Activated CD4-positive, alpha-beta memory T cell treated with anti-CD3 and anti-CD28 coated beads for 36 hours (primary cell): ENCODE measurements at regions not wholly inside any gene's neighbourhood (a gene's known extent, or its start where the extent isn't known, plus 50 kb on each side); places are given as distances from the start of the nearest gene placed in this dataset. TPM values are rescaled to one million over a fixed set of nuclear protein-coding genes. Genes with fewer than 3 reads are reported as not detected.

Experiments used
- CTCF ChIA-PET: fragments of 350-600 bp; sonication (Branson Sonifier 250); formaldehyde crosslinking; loops from one replicate; lab custom pipeline; 2021; ENCODE audit warnings: antibody characterized with exemption, inconsistent platforms; lab: Charles Lee
- POLR2A ChIA-PET: fragments of 350-600 bp; sonication (Branson Sonifier 250); formaldehyde crosslinking; loops from one replicate; lab custom pipeline; 2021; ENCODE audit warnings: antibody characterized with exemption; lab: Charles Lee
- DNase-seq: peaks from one replicate; pipeline ENCODE4 v3.0.0-alpha.2; 2020
- H3K27ac Mint-ChIP-seq: one replicate; pipeline ENCODE4 v1.8.0; 2021; ENCODE audit warnings: mixed read lengths
- H3K27me3 Mint-ChIP-seq: one replicate; pipeline ENCODE4 v1.8.0; 2021; ENCODE audit warnings: mixed read lengths
- H3K36me3 Mint-ChIP-seq: one replicate; pipeline ENCODE4 v1.8.0; 2021; ENCODE audit warnings: mixed read lengths
- H3K4me1 Mint-ChIP-seq: one replicate; pipeline ENCODE4 v1.8.0; 2021; ENCODE audit warnings: low read depth, mixed read lengths
- H3K4me3 Mint-ChIP-seq: one replicate; pipeline ENCODE4 v1.8.0; 2021; ENCODE audit warnings: mild to moderate bottlenecking, mixed read lengths
- H3K9me3 Mint-ChIP-seq: one replicate; pipeline ENCODE4 v1.8.0; 2021; ENCODE audit warnings: mixed read lengths
- intact Hi-C: fragments of 100-400 bp; cut with micrococcal nuclease; formaldehyde crosslinking; loops from one replicate; pipeline ENCODE4 v1.15.1; 2023
- microRNA-seq: library from miRNA; unstranded; fragments of <30 nt; microRNA quantifications from one replicate; pipeline ENCODE4 v1.2.0, GENCODE V29; 2022; ENCODE audit warnings: borderline number of aligned reads, borderline microRNAs expressed, borderline replicate concordance

GRCh38 chr4:29405116-29405515 lies 1315.1 kb upstream of the PCDH7 start:
- CTCF ChIA-PET = no interaction called here
- H3K9me3 Mint-ChIP-seq = peaks cover 21% of the 10 kb centered on the region
- intact Hi-C loops = no loop called here
- POLR2A ChIA-PET = no interaction called here
- DNase-seq = no peak
- no peak overlapping the region for H3K27ac Mint-ChIP-seq
- H3K4me3 Mint-ChIP-seq = no peak overlapping the region
- no peaks in the 10 kb centered on the region for H3K4me1 Mint-ChIP-seq
- H3K27me3 Mint-ChIP-seq = no peaks in the 10 kb centered on the region
- H3K36me3 Mint-ChIP-seq = no peaks in the 10 kb centered on the region

- H3K36me3 Mint-ChIP-seq = no peaks in the 10 kb centered on the region
- no peaks in the 10 kb centered on the region for H3K27me3 Mint-ChIP-seq
- no peak overlapping the region for H3K4me3 Mint-ChIP-seq
- intact Hi-C loops = no loop called here
- H3K9me3 Mint-ChIP-seq = peaks cover 4% of the 10 kb centered on the region
- POLR2A ChIA-PET = no interaction called here
- CTCF ChIA-PET = no interaction called here
- no peaks in the 10 kb centered on the region for H3K4me1 Mint-ChIP-seq
- no peak overlapping the region for H3K27ac Mint-ChIP-seq
- DNase-seq = no peak
Measured at GRCh38 chr4:29415771-29416170, 1304.4 kb upstream of the PCDH7 start.

DNA sequence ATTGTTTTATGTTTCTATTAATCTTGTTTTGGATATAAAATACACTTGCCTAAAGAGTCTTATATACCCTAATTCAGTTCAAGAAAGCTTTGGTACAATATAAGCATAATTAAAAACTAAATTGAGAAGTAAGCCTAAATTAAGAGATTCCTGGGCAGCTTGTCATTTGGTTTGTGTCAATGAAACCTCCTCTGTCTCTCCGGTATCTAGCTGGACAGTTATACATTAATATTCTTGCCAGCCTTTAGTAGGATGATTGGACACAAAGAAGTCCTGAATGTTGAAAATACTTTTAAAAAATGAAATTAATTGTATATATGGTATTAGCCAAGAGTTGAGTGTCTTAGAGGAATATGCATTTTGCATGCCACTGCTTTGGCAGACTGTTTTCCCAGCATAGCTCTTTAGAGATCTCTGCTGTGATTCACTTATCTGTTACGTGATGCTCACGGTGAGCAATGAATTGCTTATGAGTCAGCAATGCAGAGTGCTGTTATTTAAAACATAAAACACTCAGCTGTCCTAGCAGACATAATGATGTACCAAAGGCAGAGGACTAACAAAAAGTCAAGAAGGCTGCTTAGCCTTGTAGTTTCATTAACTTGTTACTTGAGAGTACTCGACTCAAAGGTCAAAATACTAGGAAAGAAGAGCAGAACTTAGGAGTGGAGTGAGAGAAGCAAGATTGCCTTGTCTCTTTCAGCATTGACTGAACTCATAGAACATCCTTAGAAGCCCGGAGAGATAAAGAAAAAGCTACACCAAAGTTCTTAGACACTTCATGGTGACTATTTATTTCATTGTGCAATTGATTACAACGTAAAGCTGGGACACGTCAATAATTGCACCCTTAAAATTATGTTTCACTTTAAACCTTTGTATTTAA lies 1296.1 kb upstream of the PCDH7 start:
- H3K9me3 Mint-ChIP-seq = no peaks in the 10 kb centered on the region
- CTCF ChIA-PET = no interaction called here
- H3K36me3 Mint-ChIP-seq = no peaks in the 10 kb centered on the region

GRCh38 chr4:29453303-29453820 lies 1266.8 kb upstream of the PCDH7 start:
- POLR2A ChIA-PET = no interaction called here
- H3K27me3 Mint-ChIP-seq = no peaks in the 10 kb centered on the region
- no peak overlapping the region for H3K4me3 Mint-ChIP-seq
- CTCF ChIA-PET = no interaction called here
- peaks cover 10% of the 10 kb centered on the region for H3K9me3 Mint-ChIP-seq
- intact Hi-C loops = no loop called here
- H3K27ac Mint-ChIP-seq = no peak overlapping the region
- H3K4me1 Mint-ChIP-seq = no peaks in the 10 kb centered on the region
- DNase-seq = no peak
- no peaks in the 10 kb centered on the region for H3K36me3 Mint-ChIP-seq

More for the DNA sequence above, 1296.1 kb upstream of the PCDH7 start:
- intact Hi-C loops = no loop called here
- Mint-ChIP-seq H3K27ac (no peak overlapping the region), H3K4me3 (no peak overlapping the region), H3K27me3 (no peaks in the 10 kb centered on the region), H3K4me1 (no peaks in the 10 kb centered on the region)
- no peak for DNase-seq
- POLR2A ChIA-PET = no interaction called here

- H3K4me1 Mint-ChIP-seq = no peaks in the 10 kb centered on the region
- H3K27ac Mint-ChIP-seq = no peak overlapping the region
- no peaks in the 10 kb centered on the region for H3K27me3 Mint-ChIP-seq
- ChIA-PET POLR2A (no interaction called here), CTCF (no interaction called here)
- intact Hi-C loops = no loop called here
- H3K9me3 Mint-ChIP-seq = peaks cover 13% of the 10 kb centered on the region
- no peak overlapping the region for H3K4me3 Mint-ChIP-seq
- DNase-seq = no peak
- H3K36me3 Mint-ChIP-seq = no peaks in the 10 kb centered on the region
Measured at GRCh38 chr4:29459926-29460325, 1260.2 kb upstream of the PCDH7 start.

GRCh38 chr4:29467044-29467717 lies 1253.0 kb upstream of the PCDH7 start:
- Mint-ChIP-seq H3K4me3 (no peak overlapping the region), H3K4me1 (no peaks in the 10 kb centered on the region), H3K36me3 (no peaks in the 10 kb centered on the region), H3K9me3 (peaks cover 1% of the 10 kb centered on the region), H3K27ac (no peak overlapping the region), H3K27me3 (no peaks in the 10 kb centered on the region)
- ChIA-PET POLR2A (no interaction called here), CTCF (no interaction called here)
- no peak for DNase-seq
- intact Hi-C loops = no loop called here

Small RNAs in the stretch of these regions (microRNA-seq; reads per million reads assigned to microRNA genes)
- gene MIR4275 = not detected
